ENCODE measurements at regions not wholly inside any gene's neighbourhood (a gene's known extent, or its start where the extent isn't known, plus 50 kb on each side); places are given as distances from the start of the nearest gene placed in this dataset.

DNA sequence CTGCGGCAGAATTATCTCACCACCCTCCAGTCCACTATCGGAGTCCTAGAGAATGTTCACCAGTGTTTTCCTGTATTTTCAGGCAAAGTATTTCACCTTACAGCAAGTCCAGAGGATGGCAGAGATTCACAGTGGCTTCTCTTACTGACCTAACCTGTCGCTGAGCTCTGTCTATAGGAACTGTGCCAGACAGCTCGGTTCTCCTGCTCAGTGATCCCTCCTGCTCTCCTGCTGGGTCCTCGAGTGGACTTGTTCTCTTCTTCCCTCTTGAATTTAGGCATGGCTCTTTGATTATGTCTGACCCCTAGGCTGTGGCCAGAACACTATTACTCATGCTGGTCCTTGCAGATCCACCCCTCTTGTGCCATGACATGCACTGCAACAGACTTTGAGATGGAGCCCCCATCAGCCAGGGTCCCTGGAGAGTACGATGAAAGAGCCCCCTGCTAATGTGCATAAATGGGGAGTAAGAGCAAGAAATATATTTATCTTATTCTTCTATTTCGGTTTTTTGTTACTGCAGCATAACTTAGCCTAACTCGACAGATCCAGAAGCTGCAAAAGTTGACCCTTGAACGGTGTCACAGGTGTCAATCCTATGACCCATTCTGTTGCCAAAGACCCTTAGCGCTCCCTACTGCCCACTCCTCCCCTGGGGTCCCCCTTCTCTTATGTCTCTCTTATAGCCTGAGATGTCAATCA, 439.4 kb downstream of the ZNF536 start:
- TF ChIP-seq, protein P1, sequence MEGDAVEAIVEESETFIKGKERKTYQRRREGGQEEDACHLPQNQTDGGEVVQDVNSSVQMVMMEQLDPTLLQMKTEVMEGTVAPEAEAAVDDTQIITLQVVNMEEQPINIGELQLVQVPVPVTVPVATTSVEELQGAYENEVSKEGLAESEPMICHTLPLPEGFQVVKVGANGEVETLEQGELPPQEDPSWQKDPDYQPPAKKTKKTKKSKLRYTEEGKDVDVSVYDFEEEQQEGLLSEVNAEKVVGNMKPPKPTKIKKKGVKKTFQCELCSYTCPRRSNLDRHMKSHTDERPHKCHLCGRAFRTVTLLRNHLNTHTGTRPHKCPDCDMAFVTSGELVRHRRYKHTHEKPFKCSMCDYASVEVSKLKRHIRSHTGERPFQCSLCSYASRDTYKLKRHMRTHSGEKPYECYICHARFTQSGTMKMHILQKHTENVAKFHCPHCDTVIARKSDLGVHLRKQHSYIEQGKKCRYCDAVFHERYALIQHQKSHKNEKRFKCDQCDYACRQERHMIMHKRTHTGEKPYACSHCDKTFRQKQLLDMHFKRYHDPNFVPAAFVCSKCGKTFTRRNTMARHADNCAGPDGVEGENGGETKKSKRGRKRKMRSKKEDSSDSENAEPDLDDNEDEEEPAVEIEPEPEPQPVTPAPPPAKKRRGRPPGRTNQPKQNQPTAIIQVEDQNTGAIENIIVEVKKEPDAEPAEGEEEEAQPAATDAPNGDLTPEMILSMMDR (IDR thresholded peaks at IDR 0.05; ENCODE audit: insufficient read depth, low read length), result no peak
- TF ChIP-seq, protein P2, sequence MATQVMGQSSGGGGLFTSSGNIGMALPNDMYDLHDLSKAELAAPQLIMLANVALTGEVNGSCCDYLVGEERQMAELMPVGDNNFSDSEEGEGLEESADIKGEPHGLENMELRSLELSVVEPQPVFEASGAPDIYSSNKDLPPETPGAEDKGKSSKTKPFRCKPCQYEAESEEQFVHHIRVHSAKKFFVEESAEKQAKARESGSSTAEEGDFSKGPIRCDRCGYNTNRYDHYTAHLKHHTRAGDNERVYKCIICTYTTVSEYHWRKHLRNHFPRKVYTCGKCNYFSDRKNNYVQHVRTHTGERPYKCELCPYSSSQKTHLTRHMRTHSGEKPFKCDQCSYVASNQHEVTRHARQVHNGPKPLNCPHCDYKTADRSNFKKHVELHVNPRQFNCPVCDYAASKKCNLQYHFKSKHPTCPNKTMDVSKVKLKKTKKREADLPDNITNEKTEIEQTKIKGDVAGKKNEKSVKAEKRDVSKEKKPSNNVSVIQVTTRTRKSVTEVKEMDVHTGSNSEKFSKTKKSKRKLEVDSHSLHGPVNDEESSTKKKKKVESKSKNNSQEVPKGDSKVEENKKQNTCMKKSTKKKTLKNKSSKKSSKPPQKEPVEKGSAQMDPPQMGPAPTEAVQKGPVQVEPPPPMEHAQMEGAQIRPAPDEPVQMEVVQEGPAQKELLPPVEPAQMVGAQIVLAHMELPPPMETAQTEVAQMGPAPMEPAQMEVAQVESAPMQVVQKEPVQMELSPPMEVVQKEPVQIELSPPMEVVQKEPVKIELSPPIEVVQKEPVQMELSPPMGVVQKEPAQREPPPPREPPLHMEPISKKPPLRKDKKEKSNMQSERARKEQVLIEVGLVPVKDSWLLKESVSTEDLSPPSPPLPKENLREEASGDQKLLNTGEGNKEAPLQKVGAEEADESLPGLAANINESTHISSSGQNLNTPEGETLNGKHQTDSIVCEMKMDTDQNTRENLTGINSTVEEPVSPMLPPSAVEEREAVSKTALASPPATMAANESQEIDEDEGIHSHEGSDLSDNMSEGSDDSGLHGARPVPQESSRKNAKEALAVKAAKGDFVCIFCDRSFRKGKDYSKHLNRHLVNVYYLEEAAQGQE (IDR thresholded peaks at IDR 0.05; ENCODE audit: insufficient replicate concordance, low read depth), result no peak
- no peak for TF ChIP-seq POLR2AphosphoS5 (IDR thresholded peaks at IDR 0.05; ENCODE audit: low read depth)
- TF ChIP-seq GABPA (IDR thresholded peaks at IDR 0.05; ENCODE audit: low read depth), result no peak
